ENCODE measurements at regions not wholly inside any gene's neighbourhood (a gene's known extent, or its start where the extent isn't known, plus 50 kb on each side); places are given as distances from the start of the nearest gene placed in this dataset.
A peak's percentile ranks its signal among the peaks of the same experiment; 100 is the strongest.
"Not testable (repeated sequence)": the region's sequence is repeated elsewhere in the genome, so short reads cannot be mapped to it uniquely, and the experiment has no call there.

DNA sequence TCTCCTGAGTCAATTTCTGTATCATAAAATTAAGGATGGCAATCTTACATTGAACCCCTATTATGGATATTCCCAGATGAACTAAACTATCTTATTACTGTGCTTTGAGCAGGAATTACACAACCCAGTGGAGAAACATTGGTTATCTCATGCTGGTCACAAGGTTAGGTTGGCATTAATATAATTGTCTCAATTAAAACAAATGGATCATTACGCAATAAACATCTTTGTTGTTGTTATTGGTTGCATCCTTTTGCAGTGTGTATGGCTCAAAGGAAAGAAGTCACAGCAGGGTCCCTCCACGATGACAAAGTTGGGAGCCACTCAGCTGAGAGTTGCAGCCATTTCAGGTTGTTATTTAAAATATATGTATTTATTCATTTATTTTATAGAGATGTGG, 297.0 kb upstream of the KLF4 start:
- no peaks in the 10 kb centered on the region for H3K9me3 ChIP-seq
- DNase-seq, result no peak
- H3K27me3 ChIP-seq, result no peaks in the 10 kb centered on the region

DNA sequence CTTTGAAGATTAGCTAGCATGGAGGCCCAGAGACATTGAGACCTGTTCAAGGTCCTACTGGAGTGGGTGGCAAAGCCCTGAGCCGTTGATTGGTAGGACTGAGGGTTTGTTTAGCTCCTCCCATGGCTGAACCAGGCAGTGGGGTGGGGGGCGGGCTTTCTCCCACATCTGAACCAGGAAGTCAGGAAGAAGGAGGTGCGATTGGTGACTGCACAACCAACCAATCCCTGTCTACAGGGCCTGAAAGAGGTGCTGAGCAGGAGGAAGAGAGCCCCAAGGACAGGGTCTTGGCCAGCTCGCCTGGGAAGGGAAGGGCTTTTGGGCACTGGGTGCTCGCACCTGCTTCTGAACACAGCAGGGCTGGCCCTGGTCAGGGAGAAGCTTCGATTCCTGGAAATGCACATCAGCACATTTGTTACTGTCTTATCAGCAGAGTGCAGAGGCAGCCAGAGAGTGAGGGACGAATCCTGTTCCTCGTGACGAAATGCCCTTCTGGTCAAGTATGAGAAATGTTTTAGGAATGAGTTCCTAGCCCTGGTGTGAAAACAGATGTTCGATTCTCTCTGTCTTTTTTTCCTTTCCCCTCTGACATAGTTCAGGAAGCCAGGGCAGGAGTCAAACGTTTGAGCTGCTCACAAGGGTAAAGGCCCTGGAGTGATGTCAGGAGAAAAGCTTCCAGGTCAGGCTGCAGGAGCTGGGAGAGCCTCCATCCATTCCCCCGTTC, 294.8 kb upstream of the KLF4 start:
- peak; percentile 12 for DNase-seq
- no peak overlapping the region for H3K4me3 ChIP-seq
- H3K27me3 ChIP-seq, result no peaks in the 10 kb centered on the region
- no peaks in the 10 kb centered on the region for H3K36me3 ChIP-seq
- H3K9me3 ChIP-seq, result no peaks in the 10 kb centered on the region

More for the DNA sequence above, 297.0 kb upstream of the KLF4 start:
- no peaks in the 10 kb centered on the region for H3K36me3 ChIP-seq
- H3K4me3 ChIP-seq, result no peak overlapping the region

DNA sequence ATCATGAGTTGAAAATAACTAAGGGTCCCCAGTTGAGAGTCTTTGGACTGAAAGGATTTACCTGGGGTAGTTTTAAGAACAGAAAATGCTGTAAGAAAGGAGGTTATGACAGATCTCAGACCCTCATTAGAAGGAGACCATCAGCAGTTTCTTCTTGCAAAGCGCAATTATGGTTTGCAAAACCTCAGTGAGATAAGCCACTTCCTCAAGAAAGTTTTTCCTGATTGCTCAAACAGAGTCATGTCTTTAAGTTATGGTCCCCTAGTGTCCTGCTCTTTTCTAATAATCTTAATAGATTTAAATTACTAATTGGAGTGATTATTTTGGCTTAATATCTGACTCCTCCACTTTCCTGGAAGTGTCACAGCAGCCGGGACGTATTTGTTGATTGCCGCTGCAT, 293.2 kb upstream of the KLF4 start:
- no peaks in the 10 kb centered on the region for H3K36me3 ChIP-seq
- no peak for DNase-seq
- H3K4me3 ChIP-seq, result no peak overlapping the region
- H3K9me3 ChIP-seq, result no peaks in the 10 kb centered on the region
- no peaks in the 10 kb centered on the region for H3K27me3 ChIP-seq

DNA sequence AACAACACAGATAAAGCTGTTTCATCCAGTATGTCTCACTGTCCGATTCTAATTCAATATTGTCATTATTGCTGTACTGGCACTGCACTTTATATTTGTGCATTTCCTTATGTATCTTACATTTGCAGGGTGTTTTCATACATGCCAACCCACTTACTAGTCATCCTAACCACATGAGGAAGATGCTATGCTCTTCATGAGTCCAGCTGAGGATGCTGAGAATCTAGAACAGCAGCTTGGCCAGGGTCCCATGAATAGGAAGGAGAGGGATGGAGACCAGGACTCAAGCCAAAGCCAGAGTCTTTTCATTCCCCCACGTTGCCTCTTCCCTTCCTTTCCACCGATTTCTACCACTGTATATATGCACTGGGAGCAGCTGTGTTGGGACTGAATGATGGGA, 292.8 kb upstream of the KLF4 start:
- DNase-seq, result peak; percentile 8
- Histone ChIP-seq H3K4me3 (no peak overlapping the region), H3K27me3 (no peaks in the 10 kb centered on the region), H3K36me3 (no peaks in the 10 kb centered on the region), H3K9me3 (no peaks in the 10 kb centered on the region)

DNA sequence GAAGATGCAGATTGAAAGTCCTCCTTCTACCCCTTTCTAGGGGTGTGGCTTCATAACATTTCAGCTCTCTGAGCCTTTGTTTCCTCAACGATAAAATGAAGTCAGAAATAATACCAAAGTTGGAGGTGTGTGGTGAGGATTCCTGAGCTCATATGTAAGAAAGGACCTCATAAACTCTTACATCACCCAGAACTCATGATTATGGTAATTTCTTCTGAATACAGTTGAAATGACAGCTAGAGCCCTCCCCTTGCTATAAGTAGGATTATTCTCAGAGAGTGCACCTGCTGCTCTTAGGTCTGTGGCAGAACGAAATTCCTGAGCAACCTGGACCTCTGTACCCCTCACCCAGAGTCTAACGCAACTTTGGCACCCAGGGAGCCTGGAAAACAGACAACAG, 291.4 kb upstream of the KLF4 start:
- H3K9me3 ChIP-seq, result no peaks in the 10 kb centered on the region
- no peaks in the 10 kb centered on the region for H3K36me3 ChIP-seq
- no peak overlapping the region for H3K4me3 ChIP-seq
- H3K27me3 ChIP-seq, result no peaks in the 10 kb centered on the region
- no peak for DNase-seq

DNA sequence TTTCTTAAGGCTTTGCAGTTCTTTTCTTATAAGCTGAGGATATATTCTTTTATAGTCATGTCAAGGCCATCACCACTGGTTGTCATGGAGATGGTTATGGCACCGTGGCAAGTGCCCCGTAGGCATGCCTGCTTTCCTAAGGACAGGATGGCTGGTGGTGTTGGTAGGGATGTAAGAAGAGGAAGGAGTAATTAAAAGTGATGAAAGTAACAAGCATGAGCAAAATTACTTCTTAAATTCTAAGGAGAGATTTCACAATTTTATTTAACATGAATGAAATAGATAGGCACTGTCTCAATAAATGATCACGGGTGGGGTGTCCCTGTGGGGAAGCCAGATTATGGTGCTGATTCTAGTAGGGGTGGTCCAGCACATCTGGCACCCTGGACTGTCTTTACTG, 290.2 kb upstream of the KLF4 start:
- Histone ChIP-seq H3K27me3 (no peaks in the 10 kb centered on the region), H3K4me3 (no peak overlapping the region), H3K9me3 (no peaks in the 10 kb centered on the region), H3K36me3 (no peaks in the 10 kb centered on the region)
- DNase-seq, result no peak

DNA sequence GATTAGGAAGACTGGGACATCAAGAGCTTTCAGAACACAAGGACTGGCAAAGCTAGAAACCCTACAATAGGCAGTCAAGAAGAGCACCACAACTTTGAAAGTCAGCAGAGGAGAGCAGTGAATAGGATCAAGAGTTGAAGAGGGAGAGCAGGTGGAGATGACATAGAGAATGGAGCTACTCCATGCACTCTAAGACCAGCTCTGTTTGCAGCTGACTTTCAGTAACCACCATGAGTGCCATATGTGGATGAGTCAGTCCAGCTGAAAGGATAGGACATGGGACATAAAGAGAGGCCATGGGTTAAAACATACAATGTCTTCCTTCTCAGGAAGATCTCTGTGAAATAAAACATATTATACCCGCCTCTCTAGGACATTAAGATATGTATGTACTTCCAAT, 289.1 kb upstream of the KLF4 start:
- H3K9me3 ChIP-seq, result no peaks in the 10 kb centered on the region
- H3K36me3 ChIP-seq, result no peaks in the 10 kb centered on the region
- H3K27me3 ChIP-seq, result no peaks in the 10 kb centered on the region
- H3K4me3 ChIP-seq, result no peak overlapping the region
- DNase-seq, result no peak

DNA sequence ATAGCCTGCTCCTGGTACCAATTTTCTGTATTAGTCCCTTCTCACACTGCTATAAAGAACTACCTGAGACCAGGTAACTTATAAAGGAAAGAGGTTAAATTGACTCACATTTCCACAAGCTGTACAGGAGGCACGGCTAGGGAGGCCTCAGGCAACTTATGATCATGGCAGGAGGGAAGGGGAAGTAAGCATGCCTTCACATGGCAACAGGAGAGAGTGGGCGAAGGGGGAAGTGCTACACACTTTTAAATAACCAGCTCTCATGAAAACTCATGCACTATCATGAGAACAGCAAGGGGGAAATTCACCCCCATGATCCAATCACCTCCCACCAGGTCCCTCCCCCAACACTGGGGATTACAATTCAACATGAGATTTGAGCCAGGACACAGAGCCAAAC, 284.5 kb upstream of the KLF4 start:
- not testable (repeated sequence) for H3K27me3 ChIP-seq, H3K36me3 ChIP-seq, H3K4me3 ChIP-seq, H3K9me3 ChIP-seq, DNase-seq

DNA sequence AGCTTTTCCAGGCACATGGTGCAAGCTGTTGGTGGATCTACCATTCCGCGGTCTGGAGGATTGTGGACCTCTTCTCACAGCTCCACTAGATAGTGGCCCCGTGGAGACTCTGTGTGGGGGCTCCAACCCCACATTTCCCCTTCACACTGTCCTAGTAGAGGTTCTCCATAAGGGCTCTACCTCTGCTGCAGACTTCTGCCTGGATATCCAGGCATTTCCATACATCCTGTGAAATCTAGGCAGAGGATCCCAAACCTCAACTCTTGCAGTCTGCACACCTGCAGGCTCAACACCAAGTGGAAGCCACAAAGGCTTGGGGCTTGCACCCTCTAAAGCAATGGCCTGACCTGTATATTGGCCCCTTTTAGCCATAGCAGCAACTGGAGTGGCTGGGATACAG, 283.4 kb upstream of the KLF4 start:
- H3K4me3 ChIP-seq, result no peak overlapping the region
- no peaks in the 10 kb centered on the region for H3K36me3 ChIP-seq
- no peaks in the 10 kb centered on the region for H3K9me3 ChIP-seq
- H3K27me3 ChIP-seq, result no peaks in the 10 kb centered on the region; the same call in 1 of the 2 replicates
- DNase-seq, result no peak

DNA sequence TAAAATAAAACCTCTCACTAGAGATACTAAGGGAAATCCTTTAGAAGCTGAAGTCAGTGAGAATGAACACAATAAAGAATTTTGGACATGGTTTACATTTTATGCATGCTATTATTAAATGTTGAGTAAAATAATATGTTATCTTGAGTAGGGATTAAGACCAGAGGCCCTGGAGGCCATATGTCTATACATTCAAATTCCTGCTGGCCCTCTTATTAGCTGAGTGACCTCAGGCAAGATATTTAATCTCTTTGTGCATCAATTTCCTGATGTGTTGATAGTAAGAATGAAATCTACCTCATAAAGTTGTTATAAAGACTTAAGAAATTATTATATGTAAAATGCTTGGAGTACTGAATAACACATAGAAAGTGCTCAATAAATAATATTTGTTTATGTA, 281.1 kb upstream of the KLF4 start:
- no peaks in the 10 kb centered on the region for H3K9me3 ChIP-seq
- no peak for DNase-seq
- H3K4me3 ChIP-seq, result no peak overlapping the region
- H3K36me3 ChIP-seq, result no peaks in the 10 kb centered on the region
- H3K27me3 ChIP-seq, result no peaks in the 10 kb centered on the region; the same call in 1 of the 2 replicates

DNA sequence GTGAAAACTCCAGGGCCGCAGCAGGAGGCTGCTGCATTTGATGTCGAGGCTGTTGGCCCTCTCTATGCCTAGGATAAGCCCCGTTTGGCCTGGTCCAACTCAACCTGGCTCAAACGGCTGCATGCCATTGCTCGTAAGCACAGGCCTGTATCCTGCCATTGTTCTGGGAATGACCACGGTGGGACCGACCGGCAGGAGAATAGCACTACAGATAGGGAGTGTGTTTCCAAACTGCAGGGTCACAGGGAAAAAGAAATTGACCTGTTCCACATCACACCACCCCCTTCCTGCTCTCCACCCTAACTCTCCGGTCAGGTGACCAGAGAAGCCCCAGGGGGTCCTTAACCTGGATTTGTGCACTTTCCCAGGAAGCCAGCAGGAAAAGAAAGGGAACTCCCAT, 278.7 kb upstream of the KLF4 start:
- Histone ChIP-seq H3K36me3 (no peaks in the 10 kb centered on the region), H3K4me3 (no peak overlapping the region), H3K27me3 (no peaks in the 10 kb centered on the region; the same call in 1 of the 2 replicates), H3K9me3 (no peaks in the 10 kb centered on the region)
- DNase-seq, result no peak

DNA sequence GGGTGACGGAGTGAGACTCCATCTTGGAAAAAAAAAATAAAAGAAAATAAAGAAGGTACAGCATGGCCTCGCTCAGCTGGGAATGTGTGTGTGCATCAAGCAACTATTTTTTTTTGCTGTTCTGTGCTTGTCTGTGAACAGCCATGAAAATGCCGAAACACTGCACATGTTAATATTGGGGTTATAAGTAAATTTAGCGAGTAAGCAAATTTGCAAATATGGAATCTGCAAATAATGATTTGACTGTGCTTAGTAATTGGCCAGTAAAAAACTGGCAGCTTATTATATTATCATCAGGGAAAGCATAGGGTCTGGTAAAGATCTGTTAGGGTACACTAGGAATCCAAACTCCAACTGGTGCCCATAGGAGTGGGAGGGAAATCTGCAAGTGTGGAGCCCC, 278.1 kb upstream of the KLF4 start:
- Histone ChIP-seq H3K9me3 (no peaks in the 10 kb centered on the region), H3K27me3 (no peaks in the 10 kb centered on the region; the same call in 1 of the 2 replicates), H3K4me3 (no peak overlapping the region), H3K36me3 (no peaks in the 10 kb centered on the region)
- no peak for DNase-seq

DNA sequence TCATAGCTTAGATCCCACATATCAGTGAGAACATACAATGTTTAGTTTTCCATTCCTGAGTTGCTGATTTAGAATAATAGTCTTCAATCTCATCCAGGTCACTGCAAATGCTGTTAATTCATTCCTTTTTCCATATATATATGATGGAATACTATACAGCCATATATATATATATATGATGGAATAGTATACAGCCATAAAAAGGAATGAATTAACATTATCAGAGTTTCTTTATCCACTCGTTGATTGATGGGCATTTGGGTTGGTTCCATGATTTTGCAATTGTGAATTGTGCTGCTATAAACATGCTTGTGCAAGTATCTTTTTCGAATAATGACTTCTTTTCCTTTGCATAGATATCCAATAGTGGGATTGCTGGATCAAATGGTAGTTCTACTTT, 273.9 kb upstream of the KLF4 start:
- not testable (repeated sequence) for H3K9me3 ChIP-seq, DNase-seq, H3K4me3 ChIP-seq, H3K27me3 ChIP-seq, H3K36me3 ChIP-seq

DNA sequence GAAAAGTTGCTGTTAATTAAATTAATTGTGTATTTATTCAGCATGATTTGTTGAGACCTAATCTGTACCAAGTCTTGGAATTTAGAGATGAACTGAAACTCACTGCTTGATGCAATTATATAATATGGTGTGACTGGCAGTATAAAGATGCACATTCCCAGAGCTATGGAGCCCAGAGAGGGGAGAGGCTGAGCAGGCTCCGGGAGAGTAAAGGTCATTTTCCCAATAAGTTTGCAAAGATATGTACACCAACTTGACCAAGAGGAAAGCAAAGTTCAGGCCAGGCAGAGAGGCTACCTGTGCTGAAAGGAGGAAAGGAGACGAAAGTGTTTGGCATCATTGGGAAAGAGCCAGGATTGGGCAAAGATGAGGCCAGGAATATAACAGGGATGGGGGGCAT, 271.7 kb upstream of the KLF4 start:
- no peak for DNase-seq
- H3K27me3 ChIP-seq, result no peaks in the 10 kb centered on the region
- no peaks in the 10 kb centered on the region for H3K9me3 ChIP-seq
- no peak overlapping the region for H3K4me3 ChIP-seq
- H3K36me3 ChIP-seq, result no peaks in the 10 kb centered on the region

DNA sequence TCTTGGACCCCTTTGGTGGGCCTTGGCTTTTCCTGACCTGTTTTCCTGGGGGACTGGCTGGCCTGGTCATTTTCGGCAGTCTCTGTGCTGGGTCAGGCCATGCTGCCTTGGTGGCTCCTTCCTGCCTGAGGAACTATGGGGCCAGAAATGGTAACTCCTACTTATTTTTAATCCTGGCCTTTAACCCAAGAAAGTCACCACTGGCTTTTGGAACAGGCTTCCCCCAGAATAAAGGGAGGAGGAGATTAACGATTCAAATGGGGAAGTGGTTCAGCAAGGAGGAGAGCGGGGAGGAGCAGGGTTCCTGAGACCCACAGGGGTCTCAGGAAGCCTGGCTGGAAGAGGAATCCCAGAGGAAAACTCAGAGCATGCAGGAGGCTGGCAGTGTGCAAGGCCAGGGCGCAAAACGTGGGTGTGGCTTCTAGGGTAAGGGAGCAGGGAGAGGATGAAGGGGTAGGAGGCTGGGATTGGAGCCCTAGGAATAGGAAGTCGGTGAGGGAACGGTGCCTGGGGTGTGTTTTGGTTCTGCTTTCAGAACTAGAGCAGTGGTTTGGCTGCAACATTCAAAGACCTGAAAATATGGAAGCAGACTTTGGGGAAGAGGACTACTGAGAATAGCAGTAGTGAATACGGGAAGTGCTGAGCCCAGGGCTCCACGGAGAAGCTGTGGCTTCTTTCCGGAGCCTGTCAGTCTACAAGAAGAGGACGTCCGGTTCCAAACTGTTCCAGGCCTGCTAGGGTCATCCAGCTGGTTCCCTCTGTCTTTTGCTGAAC, 271.1 kb upstream of the KLF4 start:
- DNase-seq, result no peak
- Histone ChIP-seq H3K36me3 (no peaks in the 10 kb centered on the region), H3K27me3 (no peaks in the 10 kb centered on the region), H3K4me3 (no peak overlapping the region), H3K9me3 (no peaks in the 10 kb centered on the region)

DNA sequence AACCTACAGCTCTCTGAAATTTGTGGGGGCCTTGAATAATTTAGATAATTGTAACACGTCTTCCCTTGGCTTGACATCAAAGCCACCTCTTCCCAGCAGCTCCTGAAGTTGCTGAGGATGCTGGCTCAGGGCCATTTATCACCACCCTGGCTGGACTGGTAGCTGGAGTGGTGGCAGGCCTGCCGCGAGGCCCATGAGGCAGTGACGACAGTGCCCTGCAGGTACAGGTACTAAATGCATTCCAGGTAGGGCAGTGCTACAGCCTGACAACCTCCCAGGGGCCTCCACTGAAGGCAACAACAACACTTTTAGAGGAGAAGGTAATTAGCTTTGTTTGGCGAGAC, 270.2 kb upstream of the KLF4 start:
- no peak for DNase-seq
- Histone ChIP-seq H3K9me3 (no peaks in the 10 kb centered on the region), H3K27me3 (no peaks in the 10 kb centered on the region), H3K4me3 (no peak overlapping the region), H3K36me3 (no peaks in the 10 kb centered on the region)

DNA sequence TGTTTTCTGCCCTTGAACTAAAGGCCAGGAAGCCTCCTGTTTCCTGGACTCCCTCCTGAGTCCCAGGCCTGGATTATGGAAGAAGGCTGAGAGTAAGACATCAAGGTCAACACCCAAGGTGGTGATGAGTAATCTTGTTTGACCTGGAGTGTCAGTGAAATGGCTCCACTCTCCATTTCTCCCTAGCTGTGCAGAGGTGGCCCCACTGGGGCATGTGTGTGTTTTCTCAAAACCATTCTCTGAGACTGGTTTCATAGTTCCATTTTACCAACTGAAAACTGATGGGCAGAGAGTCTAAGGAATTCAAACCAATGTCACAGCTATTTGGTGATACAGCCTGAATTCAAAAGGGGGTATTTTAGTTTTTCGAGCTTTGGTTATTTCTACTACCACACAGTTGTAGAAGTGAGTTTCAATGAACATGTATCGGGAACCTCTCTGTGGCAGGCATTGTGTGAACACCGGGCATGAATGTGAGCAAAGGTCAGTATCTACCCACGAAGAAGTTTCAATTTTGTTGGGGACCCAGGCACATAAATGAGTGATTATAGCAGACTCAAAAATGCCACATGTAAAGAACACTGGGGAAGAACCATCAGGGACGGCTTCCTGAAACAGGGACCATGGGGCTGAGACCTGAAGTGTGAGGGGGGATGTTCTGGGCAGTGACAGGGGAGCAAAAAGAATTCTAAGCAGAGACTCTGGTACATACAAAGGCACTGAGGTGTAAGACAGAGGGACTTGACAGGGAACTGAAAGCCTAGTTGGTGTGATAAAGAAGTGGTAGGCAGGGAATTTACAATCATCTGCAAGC, 269.6 kb upstream of the KLF4 start:
- Histone ChIP-seq H3K9me3 (no peaks in the 10 kb centered on the region), H3K36me3 (no peaks in the 10 kb centered on the region), H3K4me3 (no peak overlapping the region), H3K27me3 (no peaks in the 10 kb centered on the region)
- no peak for DNase-seq
